ENCODE measurements at regions not wholly inside any gene's neighbourhood (a gene's known extent, or its start where the extent isn't known, plus 50 kb on each side); places are given as distances from the start of the nearest gene placed in this dataset.
"Not testable (repeated sequence)": the region's sequence is repeated elsewhere in the genome, so short reads cannot be mapped to it uniquely, and the experiment has no call there.

DNA sequence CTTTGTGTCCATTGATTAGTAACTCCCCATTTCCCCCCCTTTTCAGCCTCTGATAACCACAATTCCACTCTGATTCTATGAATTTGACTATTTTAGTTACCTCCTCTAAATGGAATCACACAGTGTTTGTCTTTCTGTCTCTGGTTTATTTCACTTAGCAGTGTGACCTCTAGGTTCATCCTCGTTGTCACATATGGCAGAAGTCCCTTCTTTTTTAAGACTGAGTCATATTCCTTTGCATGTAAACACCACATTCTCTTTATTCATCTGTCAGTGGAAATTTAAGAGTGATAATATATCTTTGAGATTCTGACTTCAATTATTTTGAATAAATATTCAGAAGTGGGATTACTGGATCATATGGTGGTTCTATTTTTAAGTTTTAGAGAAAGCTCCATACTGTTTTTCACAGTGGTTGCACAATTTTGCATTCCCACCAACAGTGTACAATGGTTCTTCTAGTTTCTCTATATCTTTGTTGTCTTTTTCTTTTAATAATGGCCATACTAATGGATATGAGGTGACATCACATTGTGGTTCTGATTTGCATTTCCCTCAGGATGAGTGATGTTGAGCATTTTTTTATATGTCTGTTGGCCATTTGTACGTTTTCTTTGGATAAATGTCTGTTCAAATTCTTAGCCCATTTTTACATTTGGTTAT lies 126.1 kb upstream of the GRB10 start:
- Histone ChIP-seq H3K4me3 (no peak overlapping the region), H3K9me3 (peaks cover 3% of the 10 kb centered on the region), H3K27me3 (replicated peaks; ENCODE audit: insufficient read depth) (no peaks in the 10 kb centered on the region), H3K4me1 (ENCODE audit: control insufficient read depth in 1 of 2, low read depth in 2 of 2) (no peaks in the 10 kb centered on the region), H3K36me3 (no peaks in the 10 kb centered on the region), H3K27ac (no peak overlapping the region)
- TF ChIP-seq, protein P1, sequence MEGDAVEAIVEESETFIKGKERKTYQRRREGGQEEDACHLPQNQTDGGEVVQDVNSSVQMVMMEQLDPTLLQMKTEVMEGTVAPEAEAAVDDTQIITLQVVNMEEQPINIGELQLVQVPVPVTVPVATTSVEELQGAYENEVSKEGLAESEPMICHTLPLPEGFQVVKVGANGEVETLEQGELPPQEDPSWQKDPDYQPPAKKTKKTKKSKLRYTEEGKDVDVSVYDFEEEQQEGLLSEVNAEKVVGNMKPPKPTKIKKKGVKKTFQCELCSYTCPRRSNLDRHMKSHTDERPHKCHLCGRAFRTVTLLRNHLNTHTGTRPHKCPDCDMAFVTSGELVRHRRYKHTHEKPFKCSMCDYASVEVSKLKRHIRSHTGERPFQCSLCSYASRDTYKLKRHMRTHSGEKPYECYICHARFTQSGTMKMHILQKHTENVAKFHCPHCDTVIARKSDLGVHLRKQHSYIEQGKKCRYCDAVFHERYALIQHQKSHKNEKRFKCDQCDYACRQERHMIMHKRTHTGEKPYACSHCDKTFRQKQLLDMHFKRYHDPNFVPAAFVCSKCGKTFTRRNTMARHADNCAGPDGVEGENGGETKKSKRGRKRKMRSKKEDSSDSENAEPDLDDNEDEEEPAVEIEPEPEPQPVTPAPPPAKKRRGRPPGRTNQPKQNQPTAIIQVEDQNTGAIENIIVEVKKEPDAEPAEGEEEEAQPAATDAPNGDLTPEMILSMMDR (IDR thresholded peaks at IDR 0.05): no peak
- ATAC-seq (ENCODE audit: insufficient number of reproducible peaks, low FRiP score, low read depth) (no peak), DNase-seq (ENCODE audit: low spot score) (no peak)

GRCh38 chr7:50898604-50899477 lies 116.1 kb upstream of the GRB10 start:
- not testable (repeated sequence) for DNase-seq (ENCODE audit: low spot score); ATAC-seq (ENCODE audit: insufficient number of reproducible peaks, low FRiP score, low read depth); H3K4me3 ChIP-seq; H3K36me3 ChIP-seq; H3K9me3 ChIP-seq; H3K27ac ChIP-seq; H3K27me3 ChIP-seq (replicated peaks; ENCODE audit: insufficient read depth); H3K4me1 ChIP-seq (ENCODE audit: control insufficient read depth in 1 of 2, low read depth in 2 of 2)

GRCh38 chr7:50887061-50887460 lies 104.4 kb upstream of the GRB10 start:
- ATAC-seq (ENCODE audit: insufficient number of reproducible peaks, low FRiP score, low read depth): not testable (repeated sequence)

GRCh38 chr7:50872437-50872836 lies 89.7 kb upstream of the GRB10 start:
- Histone ChIP-seq H3K4me1 (ENCODE audit: control insufficient read depth in 1 of 2, low read depth in 2 of 2) (peaks cover 5 to 24% of the 10 kb centered on the region in 2 donors), H3K9me3 (no peaks in the 10 kb centered on the region), H3K36me3 (no peaks in the 10 kb centered on the region), H3K27ac (no peak overlapping the region), H3K27me3 (replicated peaks; ENCODE audit: insufficient read depth) (no peaks in the 10 kb centered on the region), H3K4me3 (no peak overlapping the region)
- DNase-seq (ENCODE audit: low spot score) (no peak), ATAC-seq (ENCODE audit: insufficient number of reproducible peaks, low FRiP score, low read depth) (no peak)
- TF ChIP-seq, protein P1 (IDR thresholded peaks at IDR 0.05): no peak

More at GRCh38 chr7:50887061-50887460, 104.4 kb upstream of the GRB10 start:
- H3K4me1 ChIP-seq (ENCODE audit: control insufficient read depth in 1 of 2, low read depth in 2 of 2); DNase-seq (ENCODE audit: low spot score); H3K36me3 ChIP-seq; H3K9me3 ChIP-seq; H3K27me3 ChIP-seq (replicated peaks; ENCODE audit: insufficient read depth); H3K4me3 ChIP-seq; H3K27ac ChIP-seq: not testable (repeated sequence)

- peaks cover 5 to 24% of the 10 kb centered on the region in 2 donors for H3K4me1 ChIP-seq (ENCODE audit: control insufficient read depth in 1 of 2, low read depth in 2 of 2)
- TF ChIP-seq, protein P1 (IDR thresholded peaks at IDR 0.05): no peak
- peak; percentile 96 for ATAC-seq (ENCODE audit: insufficient number of reproducible peaks, low FRiP score, low read depth)
- no peaks in the 10 kb centered on the region for H3K9me3 ChIP-seq
- peak overlapping the region; percentile 17 for H3K4me3 ChIP-seq
- no peaks in the 10 kb centered on the region for H3K27me3 ChIP-seq (replicated peaks; ENCODE audit: insufficient read depth)
- DNase-seq (ENCODE audit: low spot score): no peak
- H3K36me3 ChIP-seq: no peaks in the 10 kb centered on the region
- H3K27ac ChIP-seq: peak overlapping the region in 1 of 2 donors; percentile 5
Observed at GRCh38 chr7:50869108-50869725, 86.5 kb upstream of the GRB10 start.

All from thoracic aorta (tissue), 2 donors.